Loucy (cell line): ENCODE measurements at regions not wholly inside any gene's neighbourhood (a gene's known extent, or its start where the extent isn't known, plus 50 kb on each side); places are given as distances from the start of the nearest gene placed in this dataset.

Experiments
- EZH2phosphoT487 ChIP-seq: fragments of 200-600 bp; IDR thresholded peaks from 2 replicates; pipeline ENCODE4 v1.6.1; 2018; ENCODE audit warnings: antibody characterized with exemption, mild to moderate bottlenecking, moderate library complexity, borderline replicate concordance
- TF ChIP-seq, protein P1 (sequence below): fragments of 200-600 bp; sonication (generic); conservative IDR thresholded peaks from 2 replicates; pipeline ENCODE4 v1.5.1; 2014; ENCODE audit warnings: mild to moderate bottlenecking, antibody characterized with exemption, low read length

DNA sequence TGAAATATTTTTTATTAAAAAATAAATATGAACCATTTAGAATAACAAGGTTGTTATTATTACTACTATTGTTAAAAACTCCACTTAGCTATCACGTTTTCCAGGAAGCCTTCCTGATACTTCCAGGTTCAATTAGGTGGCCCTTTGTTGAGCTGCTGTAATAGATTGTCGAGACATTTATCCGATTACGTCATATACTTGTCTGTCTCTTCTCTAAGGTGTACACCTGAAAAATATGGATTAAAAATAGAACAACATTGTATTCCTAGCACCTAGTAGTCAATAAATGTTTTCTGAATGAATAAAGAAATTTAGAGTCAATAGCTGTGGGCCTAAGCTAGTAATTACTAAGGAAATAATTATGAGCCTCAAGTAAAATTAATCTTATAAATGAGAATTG, 359.6 kb downstream of the RNF144B start:
- TF ChIP-seq, protein P1, sequence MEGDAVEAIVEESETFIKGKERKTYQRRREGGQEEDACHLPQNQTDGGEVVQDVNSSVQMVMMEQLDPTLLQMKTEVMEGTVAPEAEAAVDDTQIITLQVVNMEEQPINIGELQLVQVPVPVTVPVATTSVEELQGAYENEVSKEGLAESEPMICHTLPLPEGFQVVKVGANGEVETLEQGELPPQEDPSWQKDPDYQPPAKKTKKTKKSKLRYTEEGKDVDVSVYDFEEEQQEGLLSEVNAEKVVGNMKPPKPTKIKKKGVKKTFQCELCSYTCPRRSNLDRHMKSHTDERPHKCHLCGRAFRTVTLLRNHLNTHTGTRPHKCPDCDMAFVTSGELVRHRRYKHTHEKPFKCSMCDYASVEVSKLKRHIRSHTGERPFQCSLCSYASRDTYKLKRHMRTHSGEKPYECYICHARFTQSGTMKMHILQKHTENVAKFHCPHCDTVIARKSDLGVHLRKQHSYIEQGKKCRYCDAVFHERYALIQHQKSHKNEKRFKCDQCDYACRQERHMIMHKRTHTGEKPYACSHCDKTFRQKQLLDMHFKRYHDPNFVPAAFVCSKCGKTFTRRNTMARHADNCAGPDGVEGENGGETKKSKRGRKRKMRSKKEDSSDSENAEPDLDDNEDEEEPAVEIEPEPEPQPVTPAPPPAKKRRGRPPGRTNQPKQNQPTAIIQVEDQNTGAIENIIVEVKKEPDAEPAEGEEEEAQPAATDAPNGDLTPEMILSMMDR, result no peak
- no peak for TF ChIP-seq EZH2phosphoT487
